ENCODE measurements at regions not wholly inside any gene's neighbourhood (a gene's known extent, or its start where the extent isn't known, plus 50 kb on each side); places are given as distances from the start of the nearest gene placed in this dataset.
"Not testable (repeated sequence)": the region's sequence is repeated elsewhere in the genome, so short reads cannot be mapped to it uniquely, and the experiment has no call there.

GRCh38 chr16:59336136-59336695 is 602.1 kb upstream of the GOT2 start:
- DNase-seq = no peak
- Mint-ChIP-seq H3K27me3 (ENCODE audit: insufficient read depth) (no peaks in the 10 kb centered on the region; the same call in 1 of the 2 replicates), H3K36me3 (ENCODE audit: low read depth) (0 out of 2 replicates have a peak, but pooled peaks cover 4% of the 10 kb centered on the region), H3K9me3 (peaks cover 14% of the 10 kb centered on the region), H3K4me3 (no peak overlapping the region), H3K4me1 (ENCODE audit: low read depth) (no peaks in the 10 kb centered on the region), H3K27ac (no peak overlapping the region)
- TF ChIP-seq, protein P1, sequence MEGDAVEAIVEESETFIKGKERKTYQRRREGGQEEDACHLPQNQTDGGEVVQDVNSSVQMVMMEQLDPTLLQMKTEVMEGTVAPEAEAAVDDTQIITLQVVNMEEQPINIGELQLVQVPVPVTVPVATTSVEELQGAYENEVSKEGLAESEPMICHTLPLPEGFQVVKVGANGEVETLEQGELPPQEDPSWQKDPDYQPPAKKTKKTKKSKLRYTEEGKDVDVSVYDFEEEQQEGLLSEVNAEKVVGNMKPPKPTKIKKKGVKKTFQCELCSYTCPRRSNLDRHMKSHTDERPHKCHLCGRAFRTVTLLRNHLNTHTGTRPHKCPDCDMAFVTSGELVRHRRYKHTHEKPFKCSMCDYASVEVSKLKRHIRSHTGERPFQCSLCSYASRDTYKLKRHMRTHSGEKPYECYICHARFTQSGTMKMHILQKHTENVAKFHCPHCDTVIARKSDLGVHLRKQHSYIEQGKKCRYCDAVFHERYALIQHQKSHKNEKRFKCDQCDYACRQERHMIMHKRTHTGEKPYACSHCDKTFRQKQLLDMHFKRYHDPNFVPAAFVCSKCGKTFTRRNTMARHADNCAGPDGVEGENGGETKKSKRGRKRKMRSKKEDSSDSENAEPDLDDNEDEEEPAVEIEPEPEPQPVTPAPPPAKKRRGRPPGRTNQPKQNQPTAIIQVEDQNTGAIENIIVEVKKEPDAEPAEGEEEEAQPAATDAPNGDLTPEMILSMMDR (IDR thresholded peaks at IDR 0.05) = no peak

- not testable (repeated sequence) for H3K4me1 Mint-ChIP-seq (ENCODE audit: low read depth); H3K27me3 Mint-ChIP-seq (ENCODE audit: insufficient read depth); H3K27ac Mint-ChIP-seq; DNase-seq; H3K4me3 Mint-ChIP-seq; H3K36me3 Mint-ChIP-seq (ENCODE audit: low read depth)
- H3K9me3 Mint-ChIP-seq = peaks cover 14% of the 10 kb centered on the region
Observed at GRCh38 chr16:59331708-59332107, 597.6 kb upstream of the GOT2 start.

DNA sequence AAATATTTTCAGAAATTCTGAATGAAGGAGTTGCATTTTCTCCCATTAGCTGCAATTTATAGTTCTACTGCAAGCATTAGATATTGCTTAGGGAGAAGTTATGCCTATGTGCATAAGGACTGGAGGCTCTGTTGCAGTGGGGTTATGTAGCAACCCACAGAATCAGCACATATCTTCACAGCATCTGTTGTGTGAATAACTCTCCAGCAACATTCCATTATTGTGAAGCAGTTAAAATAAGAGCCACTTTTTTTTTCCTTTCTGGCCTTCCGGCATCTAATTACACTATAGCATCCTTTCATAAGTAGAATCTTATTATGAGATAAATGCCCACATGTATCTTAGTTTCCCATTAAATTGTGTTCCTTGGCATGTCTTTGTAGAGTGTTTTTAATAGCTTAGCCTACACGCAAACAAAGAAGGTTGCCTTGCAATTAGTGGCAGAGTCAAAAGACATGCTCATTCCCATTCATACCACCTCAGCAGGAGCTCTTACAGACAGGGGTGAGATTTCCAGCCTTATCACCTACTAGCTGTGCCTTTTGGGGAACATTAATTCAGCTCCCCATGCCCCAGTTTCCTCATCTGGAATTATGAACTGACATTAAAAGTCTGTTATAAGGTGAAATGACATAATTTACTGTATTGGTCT is 596.0 kb upstream of the GOT2 start:
- Mint-ChIP-seq H3K9me3 (peaks cover 14% of the 10 kb centered on the region), H3K4me3 (no peak overlapping the region), H3K4me1 (ENCODE audit: low read depth) (no peaks in the 10 kb centered on the region), H3K27me3 (ENCODE audit: insufficient read depth) (no peaks in the 10 kb centered on the region; the same call in 1 of the 2 replicates), H3K36me3 (ENCODE audit: low read depth) (0 out of 2 replicates have a peak, but pooled peaks cover 4% of the 10 kb centered on the region), H3K27ac (no peak overlapping the region)
- DNase-seq = peak; percentile 13
- TF ChIP-seq, protein P1 (IDR thresholded peaks at IDR 0.05) = no peak

DNA sequence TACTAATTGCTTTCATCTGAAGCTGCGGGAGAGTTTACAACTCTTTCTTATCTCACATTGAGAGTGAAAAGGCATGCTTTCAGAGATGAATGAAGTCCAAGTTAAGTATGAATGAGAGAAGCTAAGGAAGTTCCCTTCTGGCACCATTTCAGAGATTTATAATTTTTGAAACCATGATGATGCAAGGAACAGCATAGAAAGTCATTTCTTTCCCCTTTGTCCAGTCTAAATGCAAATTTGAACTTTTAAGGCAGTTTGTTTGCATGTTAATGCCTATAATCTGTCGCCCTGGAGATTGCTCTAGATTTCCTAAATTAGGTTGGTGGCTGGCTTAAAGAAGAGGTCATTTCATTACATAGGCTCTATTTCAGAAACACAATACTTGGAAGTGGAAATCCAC is 594.8 kb upstream of the GOT2 start:
- H3K27ac Mint-ChIP-seq = no peak overlapping the region
- H3K9me3 Mint-ChIP-seq = peaks cover 14% of the 10 kb centered on the region
- H3K4me3 Mint-ChIP-seq = no peak overlapping the region
- 0 out of 2 replicates have a peak, but pooled peaks cover 4% of the 10 kb centered on the region for H3K36me3 Mint-ChIP-seq (ENCODE audit: low read depth)
- TF ChIP-seq, protein P1 (IDR thresholded peaks at IDR 0.05) = no peak
- no peaks in the 10 kb centered on the region; the same call in 1 of the 2 replicates for H3K27me3 Mint-ChIP-seq (ENCODE audit: insufficient read depth)
- peaks cover 8% of the 10 kb centered on the region for H3K4me1 Mint-ChIP-seq (ENCODE audit: low read depth)
- no peak for DNase-seq

DNA sequence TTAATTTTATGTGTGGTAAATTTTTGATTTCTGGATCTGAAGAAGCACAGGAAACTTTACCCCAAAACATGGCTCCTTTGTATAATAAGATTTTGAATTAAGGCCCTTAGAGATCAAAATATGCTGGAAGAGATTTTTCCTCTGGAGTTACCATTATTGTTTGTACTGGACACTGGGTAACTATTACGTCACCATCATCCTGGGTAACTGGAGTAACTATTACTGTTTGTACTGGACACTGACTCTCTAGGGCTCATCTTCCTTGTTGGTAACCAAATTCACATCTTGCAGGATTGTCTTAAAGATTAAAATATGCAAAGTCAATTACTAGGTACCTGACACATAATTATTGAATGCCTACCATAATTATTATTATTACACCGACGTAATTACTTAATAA is 593.8 kb upstream of the GOT2 start:
- H3K36me3 Mint-ChIP-seq (ENCODE audit: low read depth) = no peaks in the 10 kb centered on the region
- TF ChIP-seq, protein P1 (IDR thresholded peaks at IDR 0.05) = no peak
- H3K4me3 Mint-ChIP-seq = no peak overlapping the region
- H3K27me3 Mint-ChIP-seq (ENCODE audit: insufficient read depth) = no peaks in the 10 kb centered on the region; the same call in 1 of the 2 replicates
- H3K9me3 Mint-ChIP-seq = peaks cover 7% of the 10 kb centered on the region; the same call in 1 of the 2 replicates
- DNase-seq = no peak
- peaks cover 8% of the 10 kb centered on the region for H3K4me1 Mint-ChIP-seq (ENCODE audit: low read depth)
- H3K27ac Mint-ChIP-seq = no peak overlapping the region

DNA sequence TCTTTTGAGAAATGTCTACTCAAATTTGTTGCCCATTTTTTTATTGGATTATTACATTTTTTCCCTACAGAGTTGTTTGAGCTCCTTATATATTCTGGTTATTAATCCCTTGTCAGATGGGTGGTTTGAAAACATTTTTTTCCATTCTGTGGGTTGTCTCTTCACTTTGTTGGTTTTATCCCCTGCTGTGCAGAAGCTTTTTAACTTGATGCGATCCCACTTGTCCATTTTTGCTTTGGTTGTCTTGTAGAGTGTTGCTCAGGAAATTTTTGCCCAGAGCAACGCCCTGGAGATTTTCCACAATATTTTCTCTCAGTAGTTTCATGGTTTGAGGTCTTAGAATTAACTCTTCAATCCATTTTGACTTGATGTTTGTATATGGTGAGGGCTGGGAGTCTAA is 592.8 kb upstream of the GOT2 start:
- no peaks in the 10 kb centered on the region for H3K36me3 Mint-ChIP-seq (ENCODE audit: low read depth)
- TF ChIP-seq, protein P1 (IDR thresholded peaks at IDR 0.05) = no peak
- DNase-seq = no peak
- no peak overlapping the region for H3K27ac Mint-ChIP-seq
- H3K4me1 Mint-ChIP-seq (ENCODE audit: low read depth) = peaks cover 8% of the 10 kb centered on the region
- H3K4me3 Mint-ChIP-seq = no peak overlapping the region
- peaks cover 4% of the 10 kb centered on the region; the same call in 1 of the 2 replicates for H3K9me3 Mint-ChIP-seq
- H3K27me3 Mint-ChIP-seq (ENCODE audit: insufficient read depth) = no peaks in the 10 kb centered on the region
